ENCODE measurements at regions not wholly inside any gene's neighbourhood (a gene's known extent, or its start where the extent isn't known, plus 50 kb on each side); places are given as distances from the start of the nearest gene placed in this dataset.

DNA sequence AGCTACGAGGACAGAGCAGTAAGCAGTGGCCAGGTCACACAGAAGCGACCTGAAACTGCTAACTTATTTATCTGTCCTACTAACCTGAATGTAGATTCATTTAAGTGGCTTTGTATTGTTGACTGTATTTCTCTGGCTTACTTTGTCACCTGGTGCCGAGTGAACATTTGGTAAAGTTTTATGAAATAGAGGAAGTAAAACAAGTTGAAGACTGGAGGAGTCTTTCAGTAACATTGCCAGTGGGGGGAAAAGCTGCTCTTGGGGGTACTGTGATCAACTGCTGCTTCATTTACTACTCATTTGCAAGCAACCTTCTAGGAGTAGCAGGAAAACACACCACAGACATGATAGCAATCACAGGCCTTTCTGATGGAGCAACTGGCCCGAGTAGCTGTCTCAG, 615.0 kb downstream of the FGF9 start:
- Histone ChIP-seq H3K4me1 (ENCODE audit: control insufficient read depth, extremely low read depth, insufficient read depth, low read length) (no peaks in the 10 kb centered on the region), H3K9me3 (replicated peaks; ENCODE audit: control insufficient read depth, insufficient read depth, low read length) (peaks cover 2% of the 10 kb centered on the region), H4K20me1 (replicated peaks; ENCODE audit: control insufficient read depth, extremely low read depth, insufficient read depth, low read length) (no peaks in the 10 kb centered on the region), H2AFZ (ENCODE audit: low read depth, low read length) (no peak overlapping the region), H3K79me2 (ENCODE audit: control insufficient read depth, insufficient read depth, low read length) (no peaks in the 10 kb centered on the region), H3K4me3 (replicated peaks in 1 of 3; ENCODE audit: insufficient read depth in 1 of 3, low read depth in 1 of 3, low read length in 3 of 3) (no peak overlapping the region), H3K9ac (replicated peaks; ENCODE audit: extremely low read depth, insufficient read depth, low read length) (no peak overlapping the region), H3K36me3 (ENCODE audit: control insufficient read depth in 2 of 2, extremely low read depth in 1 of 2, insufficient read depth in 2 of 2, low read length in 2 of 2) (no peaks in the 10 kb centered on the region), H3K4me2 (ENCODE audit: insufficient read depth, low read length) (no peak overlapping the region), H3K27ac (ENCODE audit: insufficient read depth, low read depth, low read length) (no peak overlapping the region), H3K9me1 (replicated peaks; ENCODE audit: control insufficient read depth, extremely low read depth, insufficient read depth, low read length) (no peaks in the 10 kb centered on the region), H3K27me3 (ENCODE audit: control insufficient read depth in 2 of 2, insufficient read depth in 2 of 2, low read length in 2 of 2) (no peaks in the 10 kb centered on the region)
- no peak for TF ChIP-seq MYC (IDR thresholded peaks at IDR 0.05; ENCODE audit: low read depth, low read length)
- TF ChIP-seq, protein P1, sequence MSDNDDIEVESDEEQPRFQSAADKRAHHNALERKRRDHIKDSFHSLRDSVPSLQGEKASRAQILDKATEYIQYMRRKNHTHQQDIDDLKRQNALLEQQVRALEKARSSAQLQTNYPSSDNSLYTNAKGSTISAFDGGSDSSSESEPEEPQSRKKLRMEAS (IDR thresholded peaks at IDR 0.05; ENCODE audit: insufficient read depth, insufficient read length) = no peak
- TF ChIP-seq POLR2AphosphoS5 (IDR thresholded peaks at IDR 0.05; ENCODE audit: insufficient read depth, low read depth, low read length) = no peak
- TF ChIP-seq FOS (IDR thresholded peaks at IDR 0.05; ENCODE audit: borderline replicate concordance, insufficient read depth, low read length) = no peak
- no peak for TF ChIP-seq EZH2 (IDR thresholded peaks at IDR 0.05; ENCODE audit: borderline replicate concordance, low read depth, low read length, severe bottlenecking)
- no peak for TF ChIP-seq JUN (IDR thresholded peaks at IDR 0.05; ENCODE audit: borderline replicate concordance, insufficient read depth, insufficient read length, low read depth)
- no peak for TF ChIP-seq POLR2A (IDR thresholded peaks at IDR 0.05; ENCODE audit: low read depth, low read length)
- TF ChIP-seq GATA2 (IDR thresholded peaks at IDR 0.05; ENCODE audit: insufficient read depth, insufficient read length, low read depth, low read length) = no peak
- TF ChIP-seq, protein P2, sequence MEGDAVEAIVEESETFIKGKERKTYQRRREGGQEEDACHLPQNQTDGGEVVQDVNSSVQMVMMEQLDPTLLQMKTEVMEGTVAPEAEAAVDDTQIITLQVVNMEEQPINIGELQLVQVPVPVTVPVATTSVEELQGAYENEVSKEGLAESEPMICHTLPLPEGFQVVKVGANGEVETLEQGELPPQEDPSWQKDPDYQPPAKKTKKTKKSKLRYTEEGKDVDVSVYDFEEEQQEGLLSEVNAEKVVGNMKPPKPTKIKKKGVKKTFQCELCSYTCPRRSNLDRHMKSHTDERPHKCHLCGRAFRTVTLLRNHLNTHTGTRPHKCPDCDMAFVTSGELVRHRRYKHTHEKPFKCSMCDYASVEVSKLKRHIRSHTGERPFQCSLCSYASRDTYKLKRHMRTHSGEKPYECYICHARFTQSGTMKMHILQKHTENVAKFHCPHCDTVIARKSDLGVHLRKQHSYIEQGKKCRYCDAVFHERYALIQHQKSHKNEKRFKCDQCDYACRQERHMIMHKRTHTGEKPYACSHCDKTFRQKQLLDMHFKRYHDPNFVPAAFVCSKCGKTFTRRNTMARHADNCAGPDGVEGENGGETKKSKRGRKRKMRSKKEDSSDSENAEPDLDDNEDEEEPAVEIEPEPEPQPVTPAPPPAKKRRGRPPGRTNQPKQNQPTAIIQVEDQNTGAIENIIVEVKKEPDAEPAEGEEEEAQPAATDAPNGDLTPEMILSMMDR (IDR thresholded peaks at IDR 0.05; ENCODE audit: extremely low read depth in 1 of 2, insufficient read depth in 1 of 2, low read depth in 1 of 2, low read length in 2 of 2) = no peak
- ChIA-PET POLR2A (no interaction called here), CTCF (no interaction called here)
- intact Hi-C loops (cut with micrococcal nuclease) = no loop called here
- DNase-seq (ENCODE audit: low read depth, low spot score) = no peak
- FAIRE-seq = no peak
- no TSS peak for BruUV-seq (replicated peaks)
- dilution Hi-C loops (cut with MboI; ENCODE audit: extremely low pct_ligation_motif_present, low sequenced_read_pairs) = no loop called here

All from endothelial cell of umbilical vein (primary cell).